Stimulated activated CD4-positive, alpha-beta T cell treated with anti-CD3 and anti-CD28 coated beads, Interleukin-2, amount 100 ng/mL, for 24 hours (primary cell): ENCODE measurements at regions not wholly inside any gene's neighbourhood (a gene's known extent, or its start where the extent isn't known, plus 50 kb on each side); places are given as distances from the start of the nearest gene placed in this dataset.

Experiments
- DNase-seq, 2 donors: peaks; one replicate each; pipeline ENCODE4 v3.0.0-alpha.2; 2020

DNA sequence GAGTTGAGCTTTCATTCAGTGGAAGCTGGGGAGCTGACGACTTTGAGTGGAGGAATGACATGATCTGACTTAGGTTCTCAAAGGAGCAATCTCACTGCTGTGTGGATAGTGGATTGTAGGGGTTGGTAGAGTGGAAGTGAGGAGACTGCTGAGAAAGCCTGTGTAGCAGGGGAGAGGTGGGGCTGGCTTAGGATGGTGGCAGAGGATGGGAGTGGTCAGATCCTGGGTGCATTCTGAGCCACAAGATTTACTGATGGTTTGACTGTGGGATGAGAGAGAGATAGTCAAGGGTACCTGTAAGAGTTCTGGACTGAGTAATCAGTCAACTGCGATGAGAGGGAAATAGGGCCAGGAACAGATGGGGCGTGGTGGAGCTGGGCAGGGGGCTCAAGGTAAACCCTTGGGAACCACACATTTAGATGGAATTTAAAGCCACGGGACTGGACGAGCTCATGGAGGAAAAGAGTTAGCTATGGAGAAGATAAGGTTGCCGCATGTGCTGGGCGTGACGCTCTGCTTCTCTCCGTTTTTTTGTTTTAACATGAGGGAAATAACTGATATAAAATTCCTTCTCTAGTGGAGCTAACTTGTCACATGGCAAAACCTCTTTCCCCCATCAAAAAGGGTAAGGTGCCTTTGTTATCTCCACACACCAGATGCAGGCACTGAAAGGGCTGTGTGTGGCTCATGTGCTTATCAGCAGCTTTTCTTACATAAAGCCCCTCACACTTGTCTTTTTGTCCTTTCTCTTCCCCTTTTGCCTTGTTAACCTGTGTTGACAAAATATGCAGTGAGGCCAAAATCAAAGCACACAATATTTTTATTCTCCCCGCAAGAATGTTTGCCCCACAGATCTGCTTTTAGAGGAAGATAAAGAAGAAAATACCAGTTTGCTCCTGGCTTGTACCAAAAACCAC, 379.8 kb downstream of the TSN start:
- DNase-seq = no peak

DNA sequence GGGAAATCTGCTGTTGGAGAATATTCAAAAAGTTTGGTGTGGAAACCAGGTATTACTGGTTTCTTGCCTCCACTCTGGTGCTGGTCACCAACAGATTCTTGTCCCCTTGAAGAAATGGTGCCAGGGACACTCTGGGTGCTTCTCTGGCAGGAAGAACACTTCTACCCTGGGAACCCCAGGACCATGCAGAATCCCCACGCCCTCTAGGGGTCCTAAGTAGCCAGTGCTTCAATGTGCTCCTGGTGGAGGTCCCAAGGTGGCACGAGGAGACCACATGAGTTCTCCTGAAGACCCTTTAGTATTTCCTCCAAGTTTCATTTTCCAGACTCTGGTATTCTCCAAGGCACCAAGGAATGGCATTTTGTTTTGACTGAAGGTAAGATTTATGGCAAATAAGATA, 380.6 kb downstream of the TSN start:
- DNase-seq = no peak

DNA sequence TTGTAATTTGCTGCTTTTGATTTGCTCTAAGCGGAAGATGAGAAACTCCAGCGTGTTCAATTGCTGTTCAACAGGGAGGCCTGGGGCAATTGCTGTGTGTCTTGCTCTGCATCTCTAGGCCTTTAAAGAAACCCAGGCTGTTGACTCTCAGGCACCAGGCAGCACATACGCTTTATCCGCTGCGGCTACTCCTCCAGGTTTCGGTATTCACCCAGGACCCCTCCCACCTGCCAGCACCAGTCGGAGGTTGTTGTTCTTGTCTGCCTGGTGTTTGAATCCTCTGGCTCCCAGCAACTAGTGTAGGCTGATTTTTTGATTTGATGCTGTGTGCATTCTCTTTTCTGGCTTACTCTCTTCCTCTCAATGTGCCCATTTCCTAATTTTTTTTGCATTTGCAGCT, 383.1 kb downstream of the TSN start:
- no peak for DNase-seq

DNA sequence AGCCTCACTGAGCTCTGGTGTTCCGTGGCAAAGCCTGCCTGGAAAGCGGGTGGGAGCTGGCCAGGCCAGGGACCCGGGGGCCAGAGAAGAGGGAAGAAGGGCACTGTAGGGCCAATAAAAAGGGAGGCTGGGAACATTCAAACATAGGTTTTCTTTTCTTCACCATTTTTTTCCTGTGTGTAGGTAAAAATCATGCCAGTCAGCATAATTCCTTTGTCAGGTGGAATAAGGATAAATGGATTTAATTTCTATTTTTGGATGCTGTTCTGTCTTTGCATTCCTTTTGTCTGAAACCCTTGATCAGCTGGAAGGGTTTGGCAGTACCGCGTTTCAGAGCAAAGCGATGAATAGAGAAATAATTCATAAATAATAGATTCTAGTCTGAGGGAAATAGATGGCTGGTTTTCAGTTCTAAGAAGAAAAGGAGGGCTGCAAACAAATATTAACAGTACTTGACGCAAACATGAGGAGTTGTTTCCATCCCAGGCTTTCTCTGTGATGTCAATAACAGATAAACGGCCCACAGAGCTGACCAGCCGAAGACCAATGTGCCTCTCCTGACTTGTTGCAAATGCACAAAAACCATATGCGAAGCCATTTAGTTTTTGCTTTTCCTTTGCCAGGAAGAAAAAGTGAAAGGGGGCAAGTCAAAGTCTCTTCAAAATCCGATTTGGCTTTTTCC, 384.4 kb downstream of the TSN start:
- DNase-seq = no peak

DNA sequence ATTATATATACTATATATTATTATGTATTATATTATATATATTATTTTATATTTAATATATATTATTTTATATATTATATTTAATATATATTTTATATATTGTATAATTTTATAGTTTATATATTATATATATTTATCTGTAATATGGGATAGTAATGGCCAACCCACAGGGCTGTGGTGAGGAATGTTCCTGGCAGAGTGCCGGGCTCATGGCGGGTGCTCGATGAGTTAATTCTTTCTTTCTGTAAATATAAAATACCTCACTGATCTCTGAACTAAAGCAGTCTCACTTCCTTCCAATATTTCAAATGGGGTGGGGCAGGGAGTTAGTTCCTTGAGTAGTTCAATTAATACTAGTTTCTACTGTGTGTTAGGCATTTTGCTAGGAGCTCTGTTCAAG, 389.4 kb downstream of the TSN start:
- DNase-seq = no peak

DNA sequence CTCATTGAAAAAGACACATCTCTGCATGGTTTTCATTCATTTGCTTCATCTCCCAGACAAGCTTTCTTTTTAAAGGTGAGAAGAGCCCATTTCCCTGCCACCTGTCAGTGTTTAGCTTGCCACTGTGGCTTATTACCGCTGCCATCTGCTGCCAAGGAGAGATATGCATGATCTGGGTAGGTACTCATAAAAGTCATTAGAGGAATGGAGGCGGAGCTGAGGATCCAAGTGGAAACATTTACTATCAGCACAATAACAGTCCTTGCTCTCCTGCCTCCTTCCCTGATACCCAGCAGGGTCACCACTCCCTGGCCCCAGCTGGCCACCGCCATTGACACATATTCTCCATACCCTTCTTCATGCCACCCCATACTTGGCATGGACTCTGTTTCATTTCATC, 390.4 kb downstream of the TSN start:
- DNase-seq = no peak

DNA sequence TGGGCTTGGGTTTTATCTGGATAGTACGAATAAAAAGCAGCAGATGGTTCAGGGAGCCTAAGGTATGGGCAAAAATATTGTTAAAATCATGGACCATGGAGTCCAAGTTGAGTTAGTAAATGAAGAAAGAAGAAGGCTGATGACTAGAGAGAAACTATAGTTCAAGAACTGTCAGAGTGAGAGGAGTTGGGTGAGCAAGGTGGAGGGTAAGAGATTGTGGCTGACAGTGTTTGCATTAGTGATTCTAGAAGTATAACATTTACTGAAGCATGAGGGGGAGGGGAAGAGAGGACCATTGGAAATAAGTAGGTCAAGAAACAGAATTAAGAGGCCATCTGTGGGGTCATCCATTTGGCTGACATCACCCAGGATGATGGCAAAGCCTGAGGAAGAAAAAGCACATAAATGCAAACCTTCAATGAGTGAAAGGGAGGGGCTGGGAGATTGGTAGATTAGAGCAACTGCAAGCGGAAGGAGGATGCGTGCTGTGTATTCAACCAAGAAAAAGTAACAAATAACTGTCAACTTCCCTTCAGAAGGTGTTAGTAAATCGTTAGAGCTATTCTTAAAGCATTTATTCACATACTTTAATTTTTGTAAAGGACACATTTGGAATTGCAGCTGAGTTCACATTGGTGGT, 392.8 kb downstream of the TSN start:
- no peak for DNase-seq

DNA sequence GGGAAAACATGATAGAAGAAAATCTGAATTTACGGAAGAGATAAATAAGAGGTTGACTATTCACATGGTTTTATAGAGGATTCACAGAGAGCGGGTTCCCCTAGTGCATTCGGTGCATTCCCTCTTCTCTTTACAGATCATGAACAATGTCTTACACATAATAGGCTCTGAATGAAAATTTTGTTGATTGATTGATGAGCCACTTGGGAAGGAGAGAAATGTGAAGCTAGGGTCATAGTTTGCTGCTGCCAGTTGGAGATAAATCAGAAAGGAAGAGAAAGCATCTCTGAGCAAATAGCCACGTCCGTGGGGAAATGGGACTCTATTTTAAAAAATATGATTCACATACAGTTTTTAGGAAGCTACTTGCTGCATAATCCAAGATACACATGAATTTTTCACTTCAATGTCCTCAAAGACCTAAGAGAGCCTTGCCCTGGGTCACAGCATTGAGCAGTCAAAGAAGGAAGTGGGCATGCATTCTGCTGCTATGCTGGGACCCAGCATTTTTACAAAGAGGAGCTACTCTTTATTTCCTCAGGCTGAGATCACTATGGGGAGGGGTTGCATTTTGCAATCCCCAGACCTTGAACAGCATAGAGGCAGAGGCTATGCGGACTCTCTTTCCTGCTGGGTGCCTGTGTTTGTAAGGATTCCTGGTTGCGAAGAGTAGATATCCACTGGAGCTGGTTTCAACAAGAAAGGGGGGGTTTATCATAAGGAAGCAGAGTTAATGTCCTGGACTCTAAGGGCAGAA, 395.3 kb downstream of the TSN start:
- no peak for DNase-seq

DNA sequence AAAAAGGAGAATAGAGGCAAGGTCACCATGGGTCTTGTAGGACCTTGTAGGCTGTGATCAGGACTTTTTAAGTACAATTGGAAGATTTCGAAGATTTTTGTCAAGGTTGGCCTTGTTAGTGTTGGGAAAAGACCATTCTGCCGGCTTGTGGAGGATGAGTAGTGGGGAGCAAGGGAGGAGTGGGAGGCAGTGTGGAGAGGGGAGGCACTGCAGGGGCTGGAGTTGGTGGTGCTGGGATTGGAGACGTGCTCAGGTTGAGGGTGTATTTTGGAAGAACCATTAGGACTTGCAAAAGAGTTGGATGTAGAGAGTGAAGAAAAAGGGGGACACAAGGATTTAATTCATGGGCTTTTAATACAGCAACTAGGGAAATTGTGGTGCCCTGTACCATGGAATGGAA, 397.1 kb downstream of the TSN start:
- no peak for DNase-seq

DNA sequence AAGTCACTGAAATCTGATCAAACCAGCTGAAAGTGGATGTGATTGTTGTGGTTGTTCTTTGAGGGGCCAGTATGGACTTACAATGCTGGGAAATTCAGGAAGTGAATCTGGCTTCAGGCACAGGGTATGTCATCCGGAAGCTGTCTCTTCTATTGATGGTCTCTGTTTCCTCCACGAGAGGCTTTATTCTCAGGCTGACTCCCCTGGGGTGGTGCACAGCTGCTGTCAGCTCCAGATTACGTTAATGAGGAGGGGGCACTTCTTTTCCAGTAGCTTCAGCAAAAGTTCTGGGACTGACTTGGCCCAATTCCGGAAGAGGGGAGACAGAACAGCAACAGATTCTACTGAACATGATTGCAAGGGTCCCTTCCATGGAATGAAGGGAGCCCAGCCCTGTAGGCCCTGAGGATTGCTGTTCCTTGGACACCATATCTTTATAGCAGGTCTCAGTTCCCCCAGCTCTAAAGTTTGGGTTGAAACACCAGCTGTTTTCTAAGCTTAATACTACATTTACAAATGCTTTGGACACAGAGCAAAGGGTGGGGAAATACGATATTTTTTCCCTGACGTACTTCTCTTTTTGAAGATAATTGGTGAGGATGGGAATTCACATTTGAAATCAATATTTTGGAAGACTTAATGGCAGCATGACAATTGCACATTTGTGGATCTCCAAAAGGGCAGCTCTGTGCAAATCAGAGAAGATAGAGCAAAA, 400.9 kb downstream of the TSN start:
- DNase-seq = no peak

DNA sequence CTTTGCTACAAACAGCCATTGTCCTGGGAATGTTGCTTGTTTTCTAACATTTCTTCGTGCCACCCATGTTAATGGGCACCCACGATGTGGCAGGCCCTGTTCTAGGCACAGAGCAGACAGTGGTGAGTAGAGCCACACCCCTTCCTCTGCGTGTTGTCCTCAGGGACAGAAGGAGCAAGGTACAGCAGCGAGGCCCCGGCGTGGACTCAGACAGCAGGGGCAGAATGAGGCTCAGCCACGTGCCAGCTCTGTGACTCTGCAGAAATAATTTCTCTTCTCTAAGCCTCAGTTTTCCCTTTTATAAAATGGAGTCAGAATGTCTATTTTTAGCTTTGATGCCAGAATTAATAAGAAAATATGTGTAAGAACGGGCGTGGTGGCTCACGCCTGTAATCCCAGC, 401.7 kb downstream of the TSN start:
- DNase-seq = no peak

DNA sequence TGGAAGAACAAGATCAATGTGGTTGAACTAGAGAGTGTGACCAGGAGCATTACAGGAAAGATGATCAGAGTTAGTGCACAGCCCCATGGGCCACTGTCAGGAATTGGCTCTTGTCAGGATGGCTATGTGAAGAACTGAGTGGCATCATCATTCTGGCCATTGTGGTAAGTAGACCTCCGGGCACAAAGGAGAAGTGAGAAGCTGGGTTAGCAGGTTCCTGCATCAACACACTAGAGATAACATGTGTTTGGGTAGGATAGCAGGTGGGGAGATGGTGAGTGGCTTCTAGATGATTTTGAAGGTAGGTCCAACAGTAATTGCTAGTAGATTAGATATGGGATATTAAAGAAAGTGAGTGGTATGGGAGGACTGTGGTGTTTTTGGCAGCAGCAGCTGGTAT, 408.2 kb downstream of the TSN start:
- DNase-seq = no peak

DNA sequence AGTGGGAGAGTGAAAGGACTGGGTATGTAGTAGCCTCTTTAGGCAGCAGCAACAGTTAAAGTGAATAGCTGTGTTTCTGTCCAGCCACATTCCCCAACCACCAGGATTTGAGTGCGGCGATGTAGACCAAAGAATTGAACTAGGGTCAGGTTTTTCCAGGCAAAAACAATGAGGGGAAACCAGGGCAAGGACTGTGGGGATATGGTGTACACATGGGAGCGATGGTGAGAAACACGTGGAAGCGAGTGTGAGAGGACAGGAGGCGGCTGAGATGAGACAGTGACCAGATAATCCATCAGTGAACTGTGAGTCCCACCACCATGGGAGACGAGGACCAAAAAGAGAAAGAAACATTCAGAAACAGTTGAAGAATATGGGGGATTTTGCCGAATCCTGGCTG, 409.5 kb downstream of the TSN start:
- DNase-seq = no peak

DNA sequence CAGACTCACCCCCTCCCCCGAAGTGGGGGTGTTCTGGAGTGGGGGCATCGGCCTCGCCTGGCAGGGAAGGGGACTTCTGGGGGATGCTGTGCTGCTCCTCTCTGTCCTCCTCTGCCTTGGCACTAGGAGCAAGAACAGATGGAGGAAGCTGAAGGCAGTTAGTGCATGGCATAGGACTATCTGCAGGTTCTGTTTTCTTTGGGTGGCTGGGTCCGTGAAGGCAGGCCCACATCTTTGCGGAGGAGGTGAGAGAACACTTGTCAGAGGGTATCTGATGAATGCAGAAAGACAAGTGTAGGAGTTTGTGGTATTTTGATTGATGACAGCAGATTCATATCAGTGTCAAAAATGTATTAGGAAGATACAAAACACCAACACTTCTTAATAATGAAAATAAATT, 411.4 kb downstream of the TSN start:
- no peak for DNase-seq

DNA sequence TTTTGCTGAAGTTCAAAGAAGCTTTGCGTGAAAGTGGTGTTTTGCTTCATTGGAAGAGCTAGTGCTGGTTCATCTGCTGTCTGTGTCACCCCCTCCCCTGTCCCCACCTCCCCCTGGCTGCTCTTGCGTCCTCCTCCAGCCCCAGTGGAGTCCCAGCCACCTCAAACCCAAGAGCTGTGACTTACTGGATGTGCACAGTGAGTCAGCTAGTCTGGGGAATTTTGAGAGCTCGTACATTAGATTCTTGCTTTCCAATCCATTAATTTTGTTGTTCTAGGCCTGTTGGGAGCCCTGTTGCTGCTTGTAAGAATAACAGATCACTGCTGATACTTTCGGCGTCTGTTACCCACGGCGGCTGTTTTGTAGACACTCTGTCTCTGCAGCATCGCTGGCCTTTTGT, 412.1 kb downstream of the TSN start:
- no peak for DNase-seq

DNA sequence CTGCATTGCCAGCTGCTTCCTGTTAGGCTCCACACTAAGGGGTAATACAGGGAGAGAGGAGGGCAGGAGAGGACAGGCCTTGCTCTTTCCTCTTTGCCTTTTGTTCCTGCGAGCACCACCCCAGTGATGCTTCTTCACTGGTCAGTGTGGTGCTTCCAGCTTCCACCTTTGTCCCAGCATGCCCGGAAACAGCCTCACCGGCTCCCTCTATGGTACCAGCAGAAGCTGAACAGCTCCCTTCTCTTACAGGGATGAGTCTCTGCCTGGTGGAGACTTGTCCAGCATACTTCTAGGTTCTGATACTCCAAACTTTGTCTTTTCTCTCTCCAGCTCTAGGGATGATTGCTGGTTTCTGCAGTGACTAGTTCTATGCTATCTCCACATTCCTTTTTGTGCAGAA, 413.3 kb downstream of the TSN start:
- DNase-seq = no peak

DNA sequence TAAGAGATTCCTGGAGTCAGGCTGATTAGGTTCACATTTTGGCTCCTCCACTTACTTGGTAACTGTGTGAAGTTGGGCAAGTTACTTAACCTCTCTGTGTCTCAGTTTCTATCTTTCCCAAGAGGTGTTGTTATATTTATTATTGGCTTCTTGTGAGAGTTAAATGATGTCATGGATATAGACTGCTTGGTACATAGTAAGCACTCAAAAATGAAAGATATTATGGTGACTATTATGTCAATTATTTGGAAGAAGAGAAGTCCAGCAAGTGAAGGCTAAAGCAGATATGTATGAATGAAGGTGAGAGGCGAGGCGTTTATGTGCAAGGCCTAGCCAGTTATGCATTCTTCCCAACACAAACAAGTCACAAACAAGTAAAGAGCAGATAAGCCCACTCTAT, 417.4 kb downstream of the TSN start:
- no peak for DNase-seq

DNA sequence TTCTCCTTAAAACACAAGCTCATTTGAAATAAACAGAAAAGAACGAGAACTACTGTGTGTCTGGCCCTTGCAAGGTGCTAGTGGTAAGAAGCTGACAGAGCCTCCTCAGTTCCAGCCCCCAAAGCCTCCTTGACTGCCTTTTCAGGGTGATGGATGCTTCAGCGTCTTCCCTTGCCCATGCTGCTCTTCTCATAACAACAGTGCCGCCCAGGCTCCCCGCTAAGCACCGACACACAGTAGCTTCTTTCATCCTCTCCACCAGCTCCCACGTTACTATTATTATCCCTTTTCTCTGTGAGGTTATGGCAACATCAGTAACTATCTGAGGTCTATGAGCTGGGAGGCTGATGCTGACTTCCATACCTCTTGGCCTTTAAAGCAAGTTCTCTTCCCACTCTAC, 418.6 kb downstream of the TSN start:
- DNase-seq = no peak

DNA sequence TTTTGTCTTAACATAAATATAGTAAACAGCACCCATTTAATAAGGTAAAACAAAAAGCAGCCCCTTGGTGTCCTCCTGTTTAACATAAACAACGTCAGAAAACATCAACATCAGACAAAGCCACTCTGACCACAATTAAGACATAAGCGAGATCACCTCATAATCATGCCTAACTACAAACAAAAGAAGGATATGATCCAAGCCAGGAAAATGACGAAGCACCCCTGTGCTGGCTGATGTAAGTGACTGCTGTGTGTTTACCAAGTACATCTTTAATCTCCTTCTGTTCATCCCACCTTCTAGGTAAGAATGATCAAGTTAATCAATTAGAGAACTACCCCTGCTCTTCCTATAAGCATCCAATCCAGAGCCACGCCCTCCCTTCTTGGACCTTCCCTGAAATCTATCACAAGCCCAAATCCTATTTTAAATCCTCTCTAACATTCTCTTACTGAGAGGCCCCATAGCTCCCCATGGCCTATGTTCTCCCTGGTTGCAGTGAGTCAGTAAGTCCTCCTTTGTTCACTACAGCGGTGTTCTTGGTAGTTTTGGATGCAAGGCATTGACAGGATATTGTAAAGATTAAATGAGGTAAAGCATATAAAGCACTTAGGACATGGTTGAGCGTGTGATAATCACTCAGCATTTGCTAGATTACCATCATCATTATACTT, 424.2 kb downstream of the TSN start:
- DNase-seq = no peak

DNA sequence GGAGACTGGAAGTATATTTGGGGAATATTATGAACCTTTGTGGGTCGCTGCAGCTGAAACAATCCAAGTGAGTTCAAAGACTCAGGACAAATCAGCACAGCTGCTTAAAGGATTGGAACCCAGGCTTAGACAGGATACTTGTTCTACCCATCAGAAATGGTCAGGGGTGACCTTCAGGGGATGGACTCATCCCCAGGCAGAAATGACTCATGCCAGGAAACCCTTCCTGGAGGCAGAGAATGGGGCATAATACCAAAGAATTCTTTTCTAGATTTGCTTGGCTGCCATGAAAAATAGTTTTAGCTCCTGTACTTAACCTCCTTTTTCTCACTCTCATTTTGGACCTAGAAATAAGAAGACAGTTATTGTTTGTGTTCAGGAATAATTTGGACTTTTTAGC, 425.5 kb downstream of the TSN start:
- DNase-seq = no peak

DNA sequence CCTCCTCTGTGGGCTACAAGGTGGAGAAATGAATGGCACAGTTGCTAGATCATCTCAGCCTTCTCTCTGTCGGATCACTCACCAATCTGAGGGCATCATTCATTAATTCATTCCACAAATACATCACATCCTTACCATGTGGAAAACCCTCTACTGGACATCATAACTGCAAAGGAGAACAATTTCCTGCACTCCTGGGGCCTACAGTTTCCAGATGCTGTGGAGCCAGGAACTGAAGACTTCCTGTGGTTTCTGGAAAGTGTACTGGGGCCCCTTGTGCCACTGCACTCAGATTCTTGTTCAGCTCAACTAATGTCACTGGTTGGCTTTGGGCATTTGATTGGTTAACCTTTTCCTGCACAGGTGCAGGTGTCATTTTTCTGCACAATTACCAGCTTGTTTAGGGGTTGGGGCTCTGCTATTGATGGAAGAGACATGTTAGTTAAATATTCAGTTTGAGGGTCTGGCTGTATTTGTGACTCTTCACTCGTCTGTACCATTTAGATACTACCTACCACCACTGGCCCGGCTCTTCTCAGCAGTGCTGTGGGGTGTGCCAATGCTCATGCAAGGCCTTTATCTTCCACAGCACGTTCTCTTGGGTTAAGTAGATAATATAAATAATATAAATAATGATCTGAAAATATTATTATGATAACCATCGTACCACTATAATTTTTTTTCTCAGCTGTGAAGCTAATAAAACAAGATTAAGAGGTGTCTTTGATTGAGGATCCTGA, 427.3 kb downstream of the TSN start:
- DNase-seq = no peak
